GM21825 (cell line): ENCODE measurements at regions not wholly inside any gene's neighbourhood (a gene's known extent, or its start where the extent isn't known, plus 50 kb on each side); places are given as distances from the start of the nearest gene placed in this dataset.

Experiments used
- ATAC-seq: cut with Tn5 transposase; IDR thresholded peaks from one replicate; pipeline ENCODE4 v1.9.1; 2021; ENCODE audit warnings: mild to moderate bottlenecking, moderate library complexity; ENCODE audit not compliant: unreplicated experiment

- no peak for ATAC-seq
These were observed 128.8 kb downstream of the GPAT3 start for GRCh38 chr4:83664741-83665140.

- no peak for ATAC-seq
These were observed 128.2 kb downstream of the GPAT3 start for GRCh38 chr4:83664071-83664470.

GRCh38 chr4:83662204-83662603 lies 126.3 kb downstream of the GPAT3 start:
- ATAC-seq: no peak

- ATAC-seq: no peak
These were observed 125.5 kb downstream of the GPAT3 start for GRCh38 chr4:83661359-83661758.

- ATAC-seq: no peak
These were observed 124.7 kb downstream of the GPAT3 start for GRCh38 chr4:83660578-83660977.

GRCh38 chr4:83658806-83659205 lies 122.9 kb downstream of the GPAT3 start:
- no peak for ATAC-seq

GRCh38 chr4:83657336-83657735 lies 121.4 kb downstream of the GPAT3 start:
- no peak for ATAC-seq
